Globus pallidus (tissue), 1 donor: ENCODE measurements at regions not wholly inside any gene's neighbourhood (a gene's known extent, or its start where the extent isn't known, plus 50 kb on each side); places are given as distances from the start of the nearest gene placed in this dataset.
"Not testable (repeated sequence)": the region's sequence is repeated elsewhere in the genome, so short reads cannot be mapped to it uniquely, and the experiment has no call there.

Experiments
- DNase-seq: peaks from one replicate; pipeline ENCODE4 v3.0.0-alpha.2; 2015; ENCODE audit warnings: low spot score

DNA sequence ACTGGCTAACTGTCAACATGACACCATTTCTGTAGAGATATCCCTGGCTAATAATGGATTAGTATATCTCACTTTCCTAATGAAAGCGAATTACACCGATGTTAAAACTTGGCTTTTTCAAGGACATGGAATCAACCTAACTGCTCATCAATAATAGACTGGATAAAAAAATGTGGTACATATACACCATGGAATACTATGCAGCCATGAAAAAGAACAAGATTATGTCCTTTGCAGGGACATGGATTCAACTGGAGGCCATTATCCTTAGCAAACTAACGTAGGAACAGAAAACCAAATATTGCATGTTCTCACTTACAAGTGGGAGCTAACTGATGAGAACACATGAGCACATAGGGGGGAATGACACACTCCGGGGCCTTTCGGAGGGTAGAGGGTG, 62.6 kb downstream of the ZIC1 start:
- no peak for DNase-seq

DNA sequence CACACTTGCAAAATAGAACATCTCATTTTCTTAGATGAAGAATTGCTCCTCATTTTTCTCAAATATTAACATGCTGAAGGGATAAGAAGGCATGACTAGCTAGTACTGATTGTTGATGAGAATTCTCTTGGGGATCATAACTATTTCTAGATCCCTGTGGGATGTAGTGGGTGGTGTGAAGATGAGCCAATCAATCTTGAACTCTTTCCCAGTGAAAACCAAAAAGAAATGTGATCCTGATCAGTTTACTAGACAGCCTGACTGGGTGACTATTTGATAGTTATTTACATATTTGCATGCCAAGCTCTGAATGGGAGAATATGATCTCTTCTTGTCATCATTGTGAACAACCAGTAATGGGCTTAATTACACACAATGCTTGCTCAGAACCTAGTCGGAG, 63.7 kb downstream of the ZIC1 start:
- no peak for DNase-seq

DNA sequence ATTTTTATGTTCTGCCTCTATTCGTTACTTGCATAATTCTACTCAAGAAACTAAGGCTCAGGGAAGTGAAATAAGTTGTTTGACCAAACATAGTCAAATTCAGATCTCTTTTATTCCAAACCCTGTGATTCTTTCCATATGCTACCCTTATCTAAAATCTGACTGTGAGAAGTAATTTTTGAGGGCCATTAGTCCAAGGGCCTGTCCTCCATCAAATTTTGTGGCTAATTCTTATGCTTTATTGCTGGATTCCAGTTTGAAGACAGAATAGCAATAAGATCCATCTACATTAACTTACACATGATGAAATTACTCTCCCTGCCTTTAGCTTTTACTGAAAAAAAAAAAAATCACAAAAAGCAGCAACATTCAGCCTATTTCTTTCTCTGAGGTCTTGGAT, 74.0 kb downstream of the ZIC1 start:
- DNase-seq = no peak

DNA sequence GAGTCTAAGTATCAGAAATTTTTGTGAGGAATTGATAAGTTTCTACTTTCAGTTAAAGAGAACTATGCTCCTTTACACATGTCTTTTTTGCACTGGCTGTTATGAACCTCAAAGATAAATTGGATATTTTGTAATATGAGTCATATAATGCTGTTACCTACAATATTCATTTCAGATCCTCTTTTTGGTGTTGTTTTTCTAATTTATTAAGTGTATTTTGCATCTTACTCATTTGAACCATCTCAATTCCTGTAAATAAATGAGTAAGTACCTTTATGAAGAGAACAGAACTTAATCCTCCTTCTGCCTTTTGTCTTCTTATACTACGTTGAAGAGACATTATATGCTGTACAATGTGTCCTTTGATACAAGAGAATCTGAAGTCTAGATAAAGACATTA, 74.4 kb downstream of the ZIC1 start:
- DNase-seq = no peak

DNA sequence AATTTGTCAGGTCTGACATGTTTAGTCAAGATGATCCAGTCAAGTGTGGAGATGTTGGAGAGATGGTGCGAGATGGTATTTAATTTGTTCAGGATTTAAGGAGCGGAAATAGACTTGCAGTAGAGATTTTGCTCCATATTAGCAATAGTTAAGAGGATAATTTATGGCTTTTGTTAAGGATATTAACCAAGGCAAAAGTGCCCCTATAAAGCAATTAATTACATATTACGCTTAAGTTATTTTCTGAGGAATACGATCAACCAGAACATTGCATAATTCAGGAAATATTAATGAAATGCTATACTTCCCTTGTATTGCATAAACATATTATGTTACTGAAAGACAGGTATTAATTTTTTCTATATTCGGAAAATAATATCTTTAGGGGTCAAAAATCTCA, 83.9 kb downstream of the ZIC1 start:
- DNase-seq = no peak

DNA sequence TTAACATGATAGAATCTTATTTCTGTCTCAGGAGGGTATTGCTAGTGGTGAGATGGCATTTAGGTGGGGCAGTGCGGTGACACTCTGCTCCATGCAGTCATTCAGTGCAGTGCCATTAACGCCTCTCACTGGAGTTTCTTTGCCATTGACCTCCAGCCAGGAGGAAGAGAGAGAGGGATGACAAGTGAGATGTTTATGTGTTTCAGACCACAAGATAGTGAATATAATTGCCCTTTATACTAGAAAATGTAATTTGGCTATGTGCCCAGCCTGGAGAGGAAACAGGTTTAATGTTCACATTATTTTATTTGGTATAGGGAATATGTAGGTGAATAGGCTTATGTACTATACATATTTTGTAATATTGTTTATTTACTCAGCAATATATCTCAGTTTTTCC, 84.5 kb downstream of the ZIC1 start:
- DNase-seq = no peak

DNA sequence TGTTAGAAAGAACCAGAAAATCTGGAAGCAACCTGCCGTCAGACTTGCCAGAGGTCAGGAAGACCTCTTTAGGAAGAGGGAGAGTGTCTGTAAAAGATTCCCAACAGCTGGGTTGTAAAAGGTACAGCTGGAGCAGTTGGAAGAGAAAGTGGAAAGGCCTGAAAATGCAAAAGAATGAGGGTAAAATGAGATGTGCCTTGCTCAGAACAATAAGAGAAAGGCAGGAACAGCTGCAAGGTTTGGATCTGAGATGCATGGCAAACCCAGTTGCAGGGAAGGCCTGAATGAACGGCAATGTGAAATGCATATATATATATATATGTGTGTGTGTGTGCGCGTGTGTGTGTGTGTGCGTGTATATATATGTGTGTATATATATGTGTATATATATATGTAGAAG, 88.1 kb downstream of the ZIC1 start:
- no peak for DNase-seq

DNA sequence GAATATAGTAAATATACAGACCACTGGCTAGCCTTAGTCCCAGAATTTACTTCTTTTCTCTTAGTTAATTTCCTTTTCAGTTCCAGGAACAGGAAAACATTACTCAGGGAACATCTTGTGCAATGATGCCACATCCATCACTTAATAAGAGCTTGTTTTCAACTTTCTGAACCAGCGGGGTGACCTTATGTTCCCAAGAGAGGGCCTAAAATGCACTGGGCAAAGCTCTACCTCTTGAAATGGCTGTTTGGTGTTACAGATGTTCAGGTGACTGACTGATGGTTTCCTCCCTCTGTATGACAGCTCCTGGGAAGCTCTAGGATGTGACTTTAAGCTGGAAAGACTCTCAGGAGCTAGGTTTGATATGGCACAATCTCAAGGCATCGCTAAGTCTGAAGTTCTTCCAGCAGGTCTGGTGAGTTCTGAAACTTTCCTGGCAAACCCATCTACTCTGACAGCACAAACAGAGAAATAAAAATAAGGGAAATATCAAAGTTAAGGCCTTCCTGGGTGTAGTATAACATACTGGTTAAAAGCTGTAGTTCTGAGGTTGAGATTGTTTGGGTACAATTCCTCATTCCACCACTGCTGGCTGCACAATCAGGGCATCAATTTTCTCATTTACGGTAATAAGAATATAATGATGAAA, 98.6 kb downstream of the ZIC1 start:
- DNase-seq = no peak

DNA sequence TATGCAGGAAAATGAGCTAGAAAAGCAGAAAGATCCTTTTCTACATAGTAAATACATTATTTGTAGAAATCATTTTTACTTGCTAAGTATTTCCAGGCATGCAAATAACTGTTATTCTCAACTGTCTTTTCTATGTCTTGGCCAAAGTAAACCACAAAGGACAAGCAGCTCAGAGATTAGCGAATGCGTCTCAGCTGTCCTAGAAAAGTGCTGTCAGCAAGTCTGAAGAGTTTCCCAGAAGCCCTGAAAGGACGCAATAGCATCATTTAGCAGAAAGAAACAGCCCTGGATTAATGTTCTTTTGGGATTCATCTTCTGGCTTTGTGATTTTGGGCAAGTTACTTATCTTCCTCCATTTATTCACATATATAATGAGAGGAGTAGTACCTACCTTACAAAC, 100.3 kb downstream of the ZIC1 start:
- DNase-seq = no peak

DNA sequence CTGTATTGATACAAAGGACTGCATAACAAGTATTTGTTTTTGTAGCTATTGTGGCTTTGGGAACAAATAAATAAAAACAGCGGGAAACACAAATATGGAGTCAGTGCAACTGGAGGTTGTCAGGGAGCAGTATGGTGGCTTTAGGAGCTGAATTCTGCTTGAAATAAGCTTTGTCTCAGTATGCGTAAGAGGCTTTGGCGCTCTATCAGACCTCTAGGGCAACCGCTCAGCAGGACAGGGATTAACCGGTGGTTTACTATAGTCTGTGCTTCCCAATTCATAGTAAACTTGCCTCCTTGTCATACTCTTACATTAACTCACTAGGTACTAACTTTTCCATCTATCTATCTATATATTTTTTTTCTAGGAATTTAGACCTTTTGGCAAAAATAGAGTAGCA, 104.6 kb downstream of the ZIC1 start:
- DNase-seq = no peak

DNA sequence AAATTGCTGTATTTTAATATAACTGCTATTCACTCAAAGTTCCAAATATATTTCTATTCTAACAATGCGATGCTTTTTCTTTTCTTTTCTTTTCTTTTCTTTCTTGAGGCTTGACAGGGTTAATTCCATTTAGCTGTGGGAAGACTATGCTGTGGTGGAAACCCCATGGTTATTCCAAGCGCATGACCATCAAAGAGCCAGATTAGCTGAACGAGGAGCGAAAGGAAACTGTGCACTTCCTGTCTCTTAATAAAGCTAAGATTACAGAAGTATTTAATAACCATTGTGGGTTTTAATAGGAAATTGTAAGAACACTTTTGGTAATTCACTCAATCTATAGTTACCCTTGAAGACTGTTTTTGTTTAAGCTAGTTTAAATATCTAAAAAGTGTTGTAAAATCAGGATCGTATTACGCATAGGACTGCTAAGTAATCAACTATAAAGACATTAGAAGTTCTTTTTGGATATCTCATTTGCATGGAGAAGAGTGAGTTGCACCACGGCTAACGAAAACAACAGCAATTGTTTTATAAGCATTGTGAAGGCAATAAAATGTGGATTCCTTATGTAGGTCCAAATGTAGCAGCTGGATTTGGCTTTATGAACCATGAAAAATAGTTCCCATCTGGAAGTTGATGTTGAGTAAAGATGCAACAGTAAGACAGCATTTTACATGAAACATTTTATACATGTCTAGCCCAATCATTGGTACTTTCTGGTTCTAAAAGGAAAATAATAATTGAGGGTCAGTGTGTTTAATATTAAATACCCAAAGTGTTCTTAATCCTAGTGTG, 105.4 kb downstream of the ZIC1 start:
- DNase-seq = no peak

DNA sequence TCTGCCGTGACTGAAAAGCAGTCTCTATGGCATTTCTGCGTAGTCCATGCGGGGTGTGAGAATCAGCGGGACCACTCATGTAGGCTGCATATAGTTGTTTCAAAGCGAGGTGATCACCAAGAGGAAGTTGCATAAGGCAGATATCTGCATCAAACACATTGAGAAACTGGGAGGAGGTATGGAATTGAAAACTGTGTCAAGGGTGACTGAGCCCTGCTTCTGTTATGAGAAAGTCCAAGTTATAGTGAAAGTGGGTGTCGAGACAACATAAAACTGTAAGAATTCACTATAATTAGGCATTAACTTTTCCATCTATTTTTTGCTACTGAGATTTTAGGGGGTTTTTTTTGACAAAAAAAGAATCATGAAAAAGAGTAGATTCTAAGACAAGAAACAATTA, 109.3 kb downstream of the ZIC1 start:
- no peak for DNase-seq

DNA sequence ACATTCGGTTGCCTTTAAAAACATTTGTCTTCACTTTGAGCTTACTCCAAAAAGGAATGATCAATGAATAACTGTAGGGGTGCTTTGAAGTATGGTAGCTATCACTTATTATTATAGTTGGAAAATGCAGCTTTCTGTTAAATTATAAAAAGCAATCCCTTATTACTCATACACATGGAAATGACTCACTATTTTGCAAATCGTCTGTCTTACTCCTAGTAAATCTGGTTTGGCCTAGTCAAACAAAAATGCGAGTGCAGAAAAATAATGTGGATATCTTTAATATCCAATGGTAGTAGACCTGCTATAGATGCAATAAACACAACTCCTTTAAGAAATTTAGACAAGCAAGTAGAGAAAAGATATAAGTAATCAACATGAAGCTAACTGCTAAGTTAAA, 112.5 kb downstream of the ZIC1 start:
- no peak for DNase-seq

DNA sequence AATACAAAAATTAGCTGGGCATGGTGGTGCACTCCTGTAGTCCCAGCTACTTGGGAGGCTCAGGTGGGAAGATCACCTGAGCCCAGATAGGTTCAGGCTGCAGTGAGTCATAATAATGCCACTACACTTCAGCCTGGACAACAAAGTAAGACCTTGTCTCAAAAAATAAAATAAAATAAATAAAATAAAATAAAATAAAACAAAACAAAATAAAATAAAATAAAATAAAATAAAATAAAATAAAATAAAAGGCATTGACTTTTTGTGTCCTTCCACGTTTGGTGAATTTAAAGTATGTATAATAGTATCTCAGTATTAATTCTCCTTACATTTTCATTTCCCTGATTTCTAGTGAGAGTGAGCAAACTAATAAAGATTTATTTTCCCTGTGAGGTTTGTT, 113.6 kb downstream of the ZIC1 start:
- DNase-seq = not testable (repeated sequence)

DNA sequence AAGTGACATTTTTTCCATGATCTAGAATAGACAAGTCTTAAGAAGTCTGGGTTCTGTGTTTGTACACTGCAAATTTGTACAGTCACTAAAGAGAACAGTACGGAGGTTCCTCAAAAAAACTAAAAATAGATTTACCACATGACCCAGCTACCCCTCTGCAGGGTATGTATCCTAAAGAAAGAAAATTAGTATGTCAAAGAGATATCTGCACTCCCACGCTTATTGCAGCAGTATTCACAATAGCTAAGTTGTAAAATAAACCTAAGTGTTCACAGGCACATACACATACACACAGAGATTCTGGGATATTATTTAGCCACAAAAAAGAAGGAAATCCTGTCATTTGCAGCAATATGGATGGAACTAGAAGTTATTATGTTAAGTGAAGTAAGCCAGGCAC, 120.4 kb downstream of the ZIC1 start:
- no peak for DNase-seq

DNA sequence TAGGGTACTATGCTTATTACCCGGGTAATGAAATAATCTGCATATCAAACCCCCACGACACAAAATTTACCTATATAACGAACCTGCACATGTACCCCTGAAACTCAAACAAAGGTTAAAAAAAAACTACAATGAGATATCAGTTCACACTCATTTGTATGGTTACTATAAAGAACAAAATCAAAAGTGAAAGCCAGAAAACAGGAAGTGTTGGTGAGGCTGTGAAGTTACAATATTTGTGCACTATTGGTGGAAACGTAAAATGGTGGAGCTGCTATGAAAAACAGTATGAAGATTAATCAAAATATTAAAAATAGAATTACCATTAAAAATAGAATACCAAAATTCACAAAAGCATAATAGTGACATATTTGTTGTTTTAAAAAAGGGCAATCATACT, 128.9 kb downstream of the ZIC1 start:
- no peak for DNase-seq

DNA sequence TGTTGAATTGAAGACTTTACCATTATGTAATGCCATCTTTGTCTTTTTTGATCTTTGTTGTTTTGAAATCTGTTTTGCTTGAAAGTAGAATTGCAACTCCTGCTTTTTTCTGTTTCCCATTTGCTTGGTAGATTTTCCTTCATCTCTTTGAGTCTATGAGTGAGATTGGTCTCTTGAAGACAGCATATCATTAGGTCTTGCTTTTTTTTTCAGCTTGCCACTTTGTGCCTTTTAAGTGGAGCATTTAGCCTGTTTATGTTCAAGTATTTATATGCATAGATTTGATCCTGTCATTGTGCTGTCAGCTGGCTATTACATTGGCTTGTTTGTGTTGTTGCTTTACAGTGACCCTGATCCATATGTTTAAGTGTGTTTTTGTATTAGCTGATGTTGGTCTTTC, 131.8 kb downstream of the ZIC1 start:
- DNase-seq = no peak

DNA sequence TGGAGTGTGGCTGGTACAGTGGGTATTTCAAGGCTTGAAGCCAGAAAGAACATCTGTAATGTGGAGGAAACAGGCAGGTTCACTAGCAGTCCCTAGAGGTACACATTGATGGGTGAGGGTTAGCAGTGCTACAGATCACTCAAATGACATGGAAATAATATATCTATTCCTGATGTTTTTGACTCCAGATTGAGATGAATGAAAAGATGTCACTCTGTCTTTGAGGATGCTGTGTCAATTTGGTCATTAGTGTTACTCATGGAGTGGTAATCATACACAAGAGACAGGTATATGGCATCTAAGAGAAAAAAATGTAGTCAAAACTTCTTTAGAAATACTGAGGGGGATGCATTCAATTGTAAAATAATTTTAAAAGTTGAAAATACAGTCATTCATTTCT, 135.1 kb downstream of the ZIC1 start:
- DNase-seq = no peak

DNA sequence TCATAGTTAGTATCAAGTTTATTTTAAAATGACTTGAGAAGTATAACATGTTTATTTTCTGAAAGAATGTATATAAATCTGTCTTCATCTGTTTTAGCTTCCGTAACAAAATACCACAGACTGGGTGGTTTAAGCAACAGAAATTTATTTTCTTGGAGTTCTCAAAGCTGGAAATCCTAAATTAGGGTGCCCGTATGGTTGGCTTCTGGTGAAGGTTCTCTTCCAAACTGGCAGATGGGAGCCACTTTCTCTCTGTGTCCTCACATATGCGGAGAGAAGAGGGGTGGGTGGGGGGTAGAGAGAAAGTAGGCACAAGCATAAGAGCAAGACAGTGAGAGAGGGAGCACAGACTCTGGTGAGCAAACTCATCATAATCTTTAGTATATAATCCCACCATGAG, 142.3 kb downstream of the ZIC1 start:
- no peak for DNase-seq

DNA sequence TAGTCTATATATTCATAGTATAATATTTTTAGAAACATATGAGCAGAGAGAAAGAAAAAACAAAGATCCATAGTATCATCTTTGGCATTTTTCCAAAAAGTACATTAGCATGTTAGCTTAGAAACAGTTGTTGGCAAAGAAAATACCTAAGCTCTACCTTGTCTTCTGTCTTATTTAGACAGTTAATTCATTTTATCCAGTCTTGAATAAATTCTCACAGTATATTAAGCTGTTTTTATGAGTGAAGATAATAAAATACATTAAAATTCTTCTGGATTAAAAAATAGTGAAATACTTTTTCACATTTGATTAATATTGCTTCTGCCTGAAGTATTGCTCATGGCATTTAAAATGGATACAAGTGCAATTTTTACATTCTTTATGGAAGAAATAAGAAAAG, 145.2 kb downstream of the ZIC1 start:
- no peak for DNase-seq

DNA sequence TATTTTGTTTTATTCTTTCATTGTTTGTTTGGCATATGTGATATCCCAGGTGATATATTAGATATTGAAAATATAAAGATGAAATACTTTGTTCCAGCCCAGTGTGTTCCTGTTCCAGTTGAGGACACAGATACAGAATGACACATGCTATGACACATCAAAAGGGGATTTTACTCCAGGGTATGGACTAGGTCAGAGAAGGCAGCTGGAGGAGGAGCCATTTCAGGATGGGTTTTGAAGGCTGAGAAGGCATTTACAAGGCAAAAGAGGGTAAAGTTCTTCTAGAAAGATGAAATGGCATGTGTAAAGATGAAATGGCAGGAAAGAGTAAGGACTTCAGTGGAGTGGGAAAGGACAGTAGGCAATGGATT, 163.8 kb downstream of the ZIC1 start:
- DNase-seq = no peak

DNA sequence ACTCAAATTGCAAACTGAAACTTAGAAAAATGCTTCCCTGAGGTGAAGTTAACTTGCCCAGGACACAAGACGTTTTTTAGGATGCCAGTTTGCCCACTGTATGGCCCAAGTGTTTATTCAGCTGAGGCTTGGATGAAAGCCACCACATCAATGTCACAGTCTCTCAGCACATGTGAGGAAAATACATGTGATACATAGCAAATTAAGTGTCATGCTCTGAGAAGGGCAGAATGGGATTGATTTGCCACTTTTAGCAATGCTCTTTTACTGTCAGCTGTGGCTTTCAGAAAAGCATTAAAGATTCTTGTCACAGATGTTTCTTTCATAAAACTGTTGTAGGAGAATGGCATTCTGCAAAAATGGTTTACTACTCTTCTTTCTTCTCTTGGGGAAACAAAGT, 165.5 kb downstream of the ZIC1 start:
- no peak for DNase-seq

DNA sequence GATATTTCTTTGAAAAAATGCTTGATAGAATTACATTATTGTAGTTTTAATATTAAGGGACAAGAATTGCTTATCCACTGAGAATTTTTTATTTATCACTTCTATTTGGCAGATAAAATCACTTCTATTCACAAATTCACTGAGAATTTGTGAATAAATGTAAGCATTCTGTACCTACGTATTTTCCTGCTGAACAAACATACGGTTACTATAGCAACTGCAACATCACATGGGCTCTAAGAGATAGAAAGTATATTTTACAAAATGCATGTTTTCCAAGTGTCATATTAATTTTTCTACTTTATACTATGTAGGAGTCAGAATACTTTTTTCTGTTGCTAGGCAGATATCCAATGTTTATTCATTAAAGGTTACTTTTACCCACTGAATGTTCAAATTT, 166.2 kb downstream of the ZIC1 start:
- no peak for DNase-seq

DNA sequence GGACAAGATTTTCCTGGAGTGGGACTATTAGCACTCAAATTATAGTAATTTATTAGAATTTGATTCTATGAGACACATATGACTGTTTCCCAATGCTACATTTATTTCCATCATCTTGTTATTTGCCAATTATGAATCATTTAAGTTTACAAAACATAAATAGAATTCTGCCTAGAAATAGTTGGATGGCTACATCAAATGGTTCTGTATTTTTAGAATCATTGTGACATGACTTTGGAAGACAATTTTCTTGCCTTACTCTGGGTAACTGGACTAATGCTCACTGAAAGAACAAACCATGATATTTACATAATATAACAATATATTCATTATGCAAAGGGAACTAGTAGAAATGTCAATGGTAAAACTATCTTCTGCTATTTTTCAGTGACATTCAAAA, 173.5 kb downstream of the ZIC1 start:
- DNase-seq = no peak
